Caco-2 (cell line): ENCODE measurements at regions not wholly inside any gene's neighbourhood (a gene's known extent, or its start where the extent isn't known, plus 50 kb on each side); places are given as distances from the start of the nearest gene placed in this dataset.

Source experiments
- BruUV-seq: library from RNA; stranded (reverse); fragments of 400-500 nt; replicated peaks from 2 replicates; lab custom pipeline; 2021; lab: Mats Ljungman, UMichigan
- CTCF ChIA-PET: fragments of 300-600 bp; sonication (Branson Sonifier 250); formaldehyde crosslinking; loops from one replicate; lab custom pipeline; 2022; ENCODE audit warnings: antibody characterized with exemption; lab: Charles Lee
- POLR2A ChIA-PET: fragments of 300-600 bp; sonication (Branson Sonifier 250); formaldehyde crosslinking; loops from one replicate; lab custom pipeline; 2022; ENCODE audit warnings: antibody characterized with exemption; lab: Charles Lee
- DNase-seq, 2 experiments: peaks; one replicate each; pipeline versions ENCODE4 v3.0.0 to v3.0.0-alpha.2; 2020 to 2022
- H3K27me3 ChIP-seq: replicated peaks from 2 replicates; pipeline ENCODE4 v1.6.0; 2011; ENCODE audit warnings: low read length; ENCODE audit not compliant: control insufficient read depth, insufficient read depth
- H3K36me3 ChIP-seq: 2 replicates; pipeline ENCODE4 v1.5.1; 2011; ENCODE audit warnings: low read length; ENCODE audit not compliant: control insufficient read depth, insufficient read depth
- H3K4me1 ChIP-seq: fragments of 250-450 bp; sonication (Bioruptor Pico); 2 replicates; pipeline ENCODE4 v1.5.1; 2020; ENCODE audit warnings: mild to moderate bottlenecking
- H3K4me3 ChIP-seq: 2 replicates; pipeline ENCODE4 v1.5.1; 2011; ENCODE audit warnings: low read depth, mild to moderate bottlenecking, control low read depth, low read length
- H3K9me3 ChIP-seq: fragments of 250-450 bp; sonication (Bioruptor Pico); 2 replicates; pipeline ENCODE4 v1.5.1; 2020; ENCODE audit warnings: mild to moderate bottlenecking, moderate library complexity
- H3K27ac Mint-ChIP-seq: one replicate; pipeline ENCODE4 v1.8.0; 2022; ENCODE audit warnings: mixed read lengths; ENCODE audit not compliant: unreplicated experiment
- H3K27me3 Mint-ChIP-seq: one replicate; pipeline ENCODE4 v1.8.0; 2022; ENCODE audit warnings: mixed read lengths; ENCODE audit not compliant: insufficient read depth, unreplicated experiment
- H3K36me3 Mint-ChIP-seq: one replicate; pipeline ENCODE4 v1.8.0; 2022; ENCODE audit warnings: mild to moderate bottlenecking, mixed read lengths; ENCODE audit not compliant: insufficient read depth, unreplicated experiment
- H3K4me1 Mint-ChIP-seq: one replicate; pipeline ENCODE4 v1.8.0; 2022; ENCODE audit warnings: low read depth, mixed read lengths; ENCODE audit not compliant: unreplicated experiment
- H3K4me3 Mint-ChIP-seq: one replicate; pipeline ENCODE4 v1.8.0; 2022; ENCODE audit warnings: mild to moderate bottlenecking, moderate library complexity, mixed read lengths; ENCODE audit not compliant: unreplicated experiment
- H3K9me3 Mint-ChIP-seq: one replicate; pipeline ENCODE4 v1.8.0; 2022; ENCODE audit warnings: mixed read lengths; ENCODE audit not compliant: unreplicated experiment
- intact Hi-C: fragments of 100-400 bp; cut with micrococcal nuclease; formaldehyde crosslinking; loops from one replicate; pipeline ENCODE4 v1.10.0; 2022; ENCODE audit not compliant: unreplicated experiment
- TF ChIP-seq, protein P1 (sequence below), 2 experiments: fragments of 200-600 bp in 1 of 2; IDR thresholded peaks; 1 replicate in 1 of 2; 2 replicates in 1 of 2; pipeline versions ENCODE4 v1.5.1 to v1.8.0; 2011 to 2022; ENCODE audit warnings: antibody characterized with exemption in 1 of 2, control low read depth in 1 of 2, inconsistent platforms in 1 of 2, low read depth in 1 of 2, low read length in 1 of 2, mild to moderate bottlenecking in 1 of 2, moderate library complexity in 1 of 2; ENCODE audit not compliant: insufficient read depth in 1 of 2, severe bottlenecking in 1 of 2, unreplicated experiment in 1 of 2

GRCh38 chr10:58968389-58968755 is 208.1 kb upstream of the PHYHIPL start:
- Histone ChIP-seq H3K9me3 (no peaks in the 10 kb centered on the region), H3K36me3 (no peaks in the 10 kb centered on the region), H3K27me3 (no peaks in the 10 kb centered on the region), H3K4me3 (no peak overlapping the region), H3K4me1 (peaks cover 31% of the 10 kb centered on the region)
- DNase-seq: no peak
- Mint-ChIP-seq H3K27ac (no peak overlapping the region), H3K4me1 (peaks cover 47% of the 10 kb centered on the region), H3K4me3 (no peak overlapping the region), H3K27me3 (no peaks in the 10 kb centered on the region), H3K36me3 (no peaks in the 10 kb centered on the region), H3K9me3 (peaks cover 9% of the 10 kb centered on the region)
- POLR2A ChIA-PET: no interaction called here
- TF ChIP-seq, protein P1, sequence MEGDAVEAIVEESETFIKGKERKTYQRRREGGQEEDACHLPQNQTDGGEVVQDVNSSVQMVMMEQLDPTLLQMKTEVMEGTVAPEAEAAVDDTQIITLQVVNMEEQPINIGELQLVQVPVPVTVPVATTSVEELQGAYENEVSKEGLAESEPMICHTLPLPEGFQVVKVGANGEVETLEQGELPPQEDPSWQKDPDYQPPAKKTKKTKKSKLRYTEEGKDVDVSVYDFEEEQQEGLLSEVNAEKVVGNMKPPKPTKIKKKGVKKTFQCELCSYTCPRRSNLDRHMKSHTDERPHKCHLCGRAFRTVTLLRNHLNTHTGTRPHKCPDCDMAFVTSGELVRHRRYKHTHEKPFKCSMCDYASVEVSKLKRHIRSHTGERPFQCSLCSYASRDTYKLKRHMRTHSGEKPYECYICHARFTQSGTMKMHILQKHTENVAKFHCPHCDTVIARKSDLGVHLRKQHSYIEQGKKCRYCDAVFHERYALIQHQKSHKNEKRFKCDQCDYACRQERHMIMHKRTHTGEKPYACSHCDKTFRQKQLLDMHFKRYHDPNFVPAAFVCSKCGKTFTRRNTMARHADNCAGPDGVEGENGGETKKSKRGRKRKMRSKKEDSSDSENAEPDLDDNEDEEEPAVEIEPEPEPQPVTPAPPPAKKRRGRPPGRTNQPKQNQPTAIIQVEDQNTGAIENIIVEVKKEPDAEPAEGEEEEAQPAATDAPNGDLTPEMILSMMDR (IDR thresholded peaks at IDR 0.05; ENCODE audit: insufficient read depth in 1 of 2, low read depth in 1 of 2, low read length in 1 of 2, severe bottlenecking in 1 of 2, unreplicated experiment in 1 of 2): no peak
- CTCF ChIA-PET: no interaction called here
- intact Hi-C loops: no loop called here
- no TSS peak for BruUV-seq

DNA sequence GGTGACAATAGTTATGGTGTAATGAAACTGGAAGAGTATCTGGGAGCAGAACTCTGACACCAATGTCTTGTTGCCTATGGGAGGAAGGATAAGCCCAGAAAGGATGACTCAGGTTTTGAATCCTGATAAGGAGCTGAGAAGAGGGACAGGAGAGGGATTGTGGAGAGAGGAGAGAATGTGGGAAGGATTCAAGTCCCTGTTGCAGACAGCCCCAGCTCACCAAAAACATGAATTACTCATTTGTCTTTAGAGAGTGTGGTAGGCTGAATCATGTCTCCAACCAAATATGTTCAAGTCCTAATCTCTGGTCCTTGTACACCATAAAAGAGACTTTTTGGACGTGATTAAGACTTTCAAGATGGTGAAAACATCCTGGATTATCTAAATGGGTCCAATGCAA is 206.9 kb upstream of the PHYHIPL start:
- Mint-ChIP-seq H3K36me3 (no peaks in the 10 kb centered on the region), H3K27ac (no peak overlapping the region), H3K27me3 (no peaks in the 10 kb centered on the region), H3K9me3 (peaks cover 9% of the 10 kb centered on the region), H3K4me1 (peaks cover 41% of the 10 kb centered on the region), H3K4me3 (no peak overlapping the region)
- TF ChIP-seq, protein P1 (IDR thresholded peaks at IDR 0.05; ENCODE audit: insufficient read depth in 1 of 2, low read depth in 1 of 2, low read length in 1 of 2, severe bottlenecking in 1 of 2, unreplicated experiment in 1 of 2): no peak
- Histone ChIP-seq H3K27me3 (no peaks in the 10 kb centered on the region), H3K9me3 (no peaks in the 10 kb centered on the region), H3K36me3 (no peaks in the 10 kb centered on the region), H3K4me3 (no peak overlapping the region), H3K4me1 (peaks cover 31% of the 10 kb centered on the region)
- intact Hi-C loops: no loop called here
- POLR2A ChIA-PET: interaction anchor here (0.6 kb wide), 1 partner anchor 9 kb away, joined by 4 read pairs; no protein-coding TSS in a partner anchor
- CTCF ChIA-PET: no interaction called here
- no TSS peak for BruUV-seq
- no peak for DNase-seq

GRCh38 chr10:58970160-58970915 is 206.1 kb upstream of the PHYHIPL start:
- no peak overlapping the region for H3K4me3 ChIP-seq
- Mint-ChIP-seq H3K27ac (no peak overlapping the region), H3K4me3 (no peak overlapping the region), H3K36me3 (no peaks in the 10 kb centered on the region), H3K4me1 (peaks cover 36% of the 10 kb centered on the region), H3K27me3 (no peaks in the 10 kb centered on the region), H3K9me3 (peaks cover 9% of the 10 kb centered on the region)
- no peaks in the 10 kb centered on the region for H3K9me3 ChIP-seq
- intact Hi-C loops: no loop called here
- ChIA-PET POLR2A (no interaction called here), CTCF (no interaction called here)
- H3K4me1 ChIP-seq: peaks cover 28% of the 10 kb centered on the region
- no peak for DNase-seq
- TF ChIP-seq, protein P1 (IDR thresholded peaks at IDR 0.05; ENCODE audit: insufficient read depth in 1 of 2, low read depth in 1 of 2, low read length in 1 of 2, severe bottlenecking in 1 of 2, unreplicated experiment in 1 of 2): no peak
- no peaks in the 10 kb centered on the region for H3K27me3 ChIP-seq
- no TSS peak for BruUV-seq
- no peaks in the 10 kb centered on the region for H3K36me3 ChIP-seq
